HepG2 (cell line): ENCODE measurements at regions not wholly inside any gene's neighbourhood (a gene's known extent, or its start where the extent isn't known, plus 50 kb on each side); places are given as distances from the start of the nearest gene placed in this dataset.

Source experiments
- ATAC-seq: fragments of 200-7000 bp; cut with Tn5 transposase; 3 replicates; pipeline ENCODE4 v1.9.1; 2020; ENCODE audit warnings: mild to moderate bottlenecking, moderate library complexity
- BruUV-seq: library from RNA; stranded (reverse); fragments of 400-500 nt; replicated peaks from 2 replicates; lab custom pipeline; 2021; lab: Mats Ljungman, UMichigan
- CTCF ChIA-PET: fragments of 300-600 bp; formaldehyde crosslinking; extraction: SDS; loops from one replicate; lab custom pipeline; 2021; ENCODE audit warnings: low total read pairs, inconsistent platforms, low intra/inter-chr PET ratio; lab: Yijun Ruan, JAX
- POLR2A ChIA-PET: fragments of 350-600 bp; sonication (Branson Sonifier 250); formaldehyde crosslinking; loops from one replicate; lab custom pipeline; 2020; ENCODE audit warnings: antibody characterized with exemption, inconsistent platforms; lab: Yijun Ruan, JAX
- DNase-seq: peaks from one replicate; pipeline ENCODE4 v3.0.0-alpha.2; 2015; ENCODE audit warnings: low spot score
- FAIRE-seq: peaks from 3 replicates; lab custom pipeline; 2011; peaks lifted over from hg19 to GRCh38; lab: Jason Lieb, UNC
- H2AFZ ChIP-seq: one replicate; pipeline ENCODE4 v1.6.1; 2011; ENCODE audit warnings: low read length, inconsistent platforms
- H3K27ac ChIP-seq: fragments of 300-600 bp; 3 replicates; pipeline ENCODE4 v1.8.0; 2011; ENCODE audit warnings: mixed run types, mild to moderate bottlenecking, mixed read lengths, low read length, inconsistent platforms; ENCODE audit not compliant: insufficient read depth; ENCODE audit errors: extremely low read length
- H3K27me3 ChIP-seq, 2 experiments: fragments of 200-600 bp in 1 of 2; 2 replicates in 1 of 2; 3 replicates in 1 of 2; pipeline versions ENCODE4 v1.6.0 to v1.8.0; 2011; ENCODE audit warnings: low read length in 2 of 2, mild to moderate bottlenecking in 2 of 2, moderate library complexity in 2 of 2, inconsistent platforms in 1 of 2; ENCODE audit not compliant: insufficient read depth in 2 of 2, control insufficient read depth in 1 of 2
- H3K36me3 ChIP-seq, 2 experiments: fragments of 200-600 bp in 1 of 2; replicated peaks in 1 of 2; 2 replicates in 1 of 2; 3 replicates in 1 of 2; pipeline versions ENCODE4 v1.5.1 to v1.8.0; 2011; ENCODE audit warnings: low read length in 2 of 2, inconsistent platforms in 1 of 2; ENCODE audit not compliant: insufficient read depth in 2 of 2, control insufficient read depth in 1 of 2
- H3K4me1 ChIP-seq: 2 replicates; pipeline ENCODE4 v1.5.1; 2012; ENCODE audit warnings: low read length, inconsistent platforms; ENCODE audit not compliant: insufficient read depth
- H3K4me2 ChIP-seq: 2 replicates; pipeline ENCODE4 v1.6.0; 2011; ENCODE audit warnings: low read depth, low read length, inconsistent platforms
- H3K4me3 ChIP-seq, 3 experiments: fragments of 200-600 bp in 1 of 3; sonication (generic), shearing (Covaris generic) in 1 of 3; replicated peaks in 1 of 3; 2 replicates each; pipeline ENCODE4 v1.5.1; 2011 to 2016; ENCODE audit warnings: low read length in 3 of 3, inconsistent platforms in 2 of 3, low read depth in 2 of 3, mild to moderate bottlenecking in 2 of 3, control low read depth in 1 of 3, mixed read lengths in 1 of 3; ENCODE audit not compliant: insufficient read depth in 1 of 3
- H3K79me2 ChIP-seq: one replicate; pipeline ENCODE4 v1.6.1; 2011; ENCODE audit warnings: low read length, inconsistent platforms; ENCODE audit not compliant: insufficient read depth
- H3K9ac ChIP-seq: 2 replicates; pipeline ENCODE4 v1.6.0; 2011; ENCODE audit warnings: mild to moderate bottlenecking, low read depth, low read length, inconsistent platforms; ENCODE audit not compliant: insufficient read depth
- H3K9me3 ChIP-seq: 2 replicates; pipeline ENCODE4 v1.5.1; 2012; ENCODE audit warnings: mild to moderate bottlenecking, low read length
- H4K20me1 ChIP-seq: 2 replicates; pipeline ENCODE4 v1.6.0; 2011; ENCODE audit warnings: inconsistent platforms, mild to moderate bottlenecking, low read length, moderate library complexity; ENCODE audit not compliant: insufficient read depth
- NR1H2 ChIP-seq: sonication (generic); formaldehyde crosslinking; IDR thresholded peaks from 2 replicates; pipeline ENCODE4 v1.8.1; 2022; ENCODE audit warnings: low read depth, missing genetic modification reagents, borderline replicate concordance
- SOX6 ChIP-seq, 2 experiments: fragments of 450-650 bp in 1 of 2; sonication (generic) in 1 of 2; formaldehyde crosslinking in 1 of 2; IDR thresholded peaks; 2 replicates each; pipeline versions ENCODE4 v1.4.0 to v1.6.1; 2017 to 2020; ENCODE audit warnings: antibody characterized with exemption in 1 of 2, mild to moderate bottlenecking in 1 of 2, missing genetic modification reagents in 1 of 2
- XRCC5 ChIP-seq: fragments of 200-400 bp; formaldehyde crosslinking; optimal IDR thresholded peaks from 2 replicates; pipeline ENCODE3; 2017; ENCODE audit warnings: mild to moderate bottlenecking, low read length
- ZNF720 ChIP-seq: sonication (generic); formaldehyde crosslinking; IDR thresholded peaks from 2 replicates; pipeline ENCODE4 v1.4.0; 2020; ENCODE audit warnings: missing genetic modification reagents
- ZNF761 ChIP-seq: sonication (generic); formaldehyde crosslinking; conservative IDR thresholded peaks from 2 replicates; pipeline ENCODE4 v1.4.0; 2020; ENCODE audit warnings: mild to moderate bottlenecking, missing genetic modification reagents
- WGBS: methylation state at CpG from one replicate; pipeline ENCODE4 v1.1.6; 2017; ENCODE audit warnings: low lambda C conversion rate; 5-methylcytosine and 5-hydroxymethylcytosine counted together
- in situ Hi-C: cut with HindIII; loops from 2 replicates; pipeline ENCODE4 v1.10.0; 2017; ENCODE audit warnings: low pct_unique_long_range_greater_than_20kb; ENCODE audit not compliant: extremely low pct_ligation_motif_present
- intact Hi-C: fragments of 100-400 bp; cut with micrococcal nuclease; formaldehyde crosslinking; loops from one replicate; pipeline ENCODE4 v1.10.0; 2022; ENCODE audit not compliant: unreplicated experiment
- TF ChIP-seq, protein P1 (sequence below): IDR thresholded peaks from 2 replicates; pipeline ENCODE4 v1.6.1; 2012; ENCODE audit warnings: low read depth, low read length, improper control_type of control experiment
- TF ChIP-seq, protein P2 (sequence below): sonication (generic); formaldehyde crosslinking; conservative IDR thresholded peaks from 2 replicates; pipeline ENCODE4 v1.8.0; 2022; ENCODE audit warnings: mild to moderate bottlenecking, moderate library complexity, missing genetic modification reagents
- TF ChIP-seq, protein P3 (sequence below): sonication (generic); formaldehyde crosslinking; conservative IDR thresholded peaks from 2 replicates; pipeline ENCODE4 v1.5.0; 2020; ENCODE audit warnings: missing genetic modification reagents
- TF ChIP-seq, protein P4 (sequence below): IDR thresholded peaks from 2 replicates; pipeline ENCODE4 v1.4.0; 2020; ENCODE audit warnings: mild to moderate bottlenecking, missing genetic modification reagents
- TF ChIP-seq, protein P5 (sequence below): sonication (generic); formaldehyde crosslinking; IDR thresholded peaks from 2 replicates; pipeline ENCODE4 v1.8.0; 2022; ENCODE audit warnings: missing genetic modification reagents, mild to moderate bottlenecking, moderate library complexity, borderline replicate concordance
- TF ChIP-seq, protein P6 (sequence below): sonication (generic); formaldehyde crosslinking; IDR thresholded peaks from 2 replicates; pipeline ENCODE4 v1.4.0; 2020; ENCODE audit warnings: mild to moderate bottlenecking, missing genetic modification reagents

DNA sequence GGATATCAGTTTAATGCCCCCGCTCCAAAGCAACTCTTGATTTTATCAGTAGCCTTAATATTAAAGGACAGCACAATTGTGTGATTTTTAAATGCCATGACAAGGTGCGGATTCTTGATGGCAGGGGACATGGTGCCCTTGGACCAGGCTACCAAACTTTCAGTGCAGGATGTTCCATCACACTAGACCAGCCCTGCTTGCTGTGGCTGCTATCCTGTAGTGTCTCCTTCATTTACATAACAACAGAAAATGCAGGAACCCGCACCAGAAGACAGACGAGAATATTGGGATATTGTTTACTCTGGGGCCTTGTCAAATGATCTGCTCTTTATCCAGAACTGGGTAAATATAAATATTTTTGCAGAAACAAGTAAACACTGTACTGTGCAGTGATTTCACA is 229.3 kb upstream of the PKN2 start:
- 7% methylated on average over 4 of the region's 4 CpGs for WGBS
- FAIRE-seq (no peak), DNase-seq (no peak), ATAC-seq (no peak)
- H3K27ac ChIP-seq: no peak overlapping the region
- H3K27me3 ChIP-seq: no peaks in the 10 kb centered on the region
- ChIA-PET POLR2A (no interaction called here), CTCF (no interaction called here)
- H3K36me3 ChIP-seq: no peaks in the 10 kb centered on the region
- no peak overlapping the region for H3K4me3 ChIP-seq
- no peaks in the 10 kb centered on the region for H4K20me1 ChIP-seq
- BruUV-seq: no TSS peak
- no peaks in the 10 kb centered on the region for H3K79me2 ChIP-seq
- in situ Hi-C loops: no loop called here
- intact Hi-C loops: no loop called here
- no peaks in the 10 kb centered on the region for H3K4me1 ChIP-seq
- no peak overlapping the region for H3K4me2 ChIP-seq
- no peak overlapping the region for H2AFZ ChIP-seq
- no peaks in the 10 kb centered on the region for H3K9me3 ChIP-seq
- H3K9ac ChIP-seq: no peak overlapping the region
- TF ChIP-seq SOX6 (IDR thresholded peaks at IDR 0.05) (no peak), SOX6 (CRISPR knock-in tag; IDR thresholded peaks at IDR 0.05) (no peak), ZNF761 (CRISPR knock-in tag) (no peak), NR1H2 (no peak), XRCC5 (no peak), ZNF720 (CRISPR knock-in tag) (no peak)
- TF ChIP-seq, protein P1, sequence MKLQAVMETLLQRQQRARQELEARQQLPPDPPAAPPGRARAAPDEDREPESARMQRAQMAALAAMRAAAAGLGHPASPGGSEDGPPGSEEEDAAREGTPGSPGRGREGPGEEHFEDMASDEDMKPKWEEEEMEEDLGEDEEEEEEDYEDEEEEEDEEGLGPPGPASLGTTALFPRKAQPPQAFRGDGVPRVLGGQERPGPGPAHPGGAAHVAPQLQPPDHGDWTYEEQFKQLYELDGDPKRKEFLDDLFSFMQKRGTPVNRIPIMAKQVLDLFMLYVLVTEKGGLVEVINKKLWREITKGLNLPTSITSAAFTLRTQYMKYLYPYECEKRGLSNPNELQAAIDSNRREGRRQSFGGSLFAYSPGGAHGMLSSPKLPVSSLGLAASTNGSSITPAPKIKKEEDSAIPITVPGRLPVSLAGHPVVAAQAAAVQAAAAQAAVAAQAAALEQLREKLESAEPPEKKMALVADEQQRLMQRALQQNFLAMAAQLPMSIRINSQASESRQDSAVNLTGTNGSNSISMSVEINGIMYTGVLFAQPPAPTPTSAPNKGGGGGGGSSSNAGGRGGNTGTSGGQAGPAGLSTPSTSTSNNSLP: no peak
- TF ChIP-seq, protein P2, sequence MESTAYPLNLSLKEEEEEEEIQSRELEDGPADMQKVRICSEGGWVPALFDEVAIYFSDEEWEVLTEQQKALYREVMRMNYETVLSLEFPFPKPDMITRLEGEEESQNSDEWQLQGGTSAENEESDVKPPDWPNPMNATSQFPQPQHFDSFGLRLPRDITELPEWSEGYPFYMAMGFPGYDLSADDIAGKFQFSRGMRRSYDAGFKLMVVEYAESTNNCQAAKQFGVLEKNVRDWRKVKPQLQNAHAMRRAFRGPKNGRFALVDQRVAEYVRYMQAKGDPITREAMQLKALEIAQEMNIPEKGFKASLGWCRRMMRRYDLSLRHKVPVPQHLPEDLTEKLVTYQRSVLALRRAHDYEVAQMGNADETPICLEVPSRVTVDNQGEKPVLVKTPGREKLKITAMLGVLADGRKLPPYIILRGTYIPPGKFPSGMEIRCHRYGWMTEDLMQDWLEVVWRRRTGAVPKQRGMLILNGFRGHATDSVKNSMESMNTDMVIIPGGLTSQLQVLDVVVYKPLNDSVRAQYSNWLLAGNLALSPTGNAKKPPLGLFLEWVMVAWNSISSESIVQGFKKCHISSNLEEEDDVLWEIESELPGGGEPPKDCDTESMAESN: no peak
- TF ChIP-seq, protein P3, sequence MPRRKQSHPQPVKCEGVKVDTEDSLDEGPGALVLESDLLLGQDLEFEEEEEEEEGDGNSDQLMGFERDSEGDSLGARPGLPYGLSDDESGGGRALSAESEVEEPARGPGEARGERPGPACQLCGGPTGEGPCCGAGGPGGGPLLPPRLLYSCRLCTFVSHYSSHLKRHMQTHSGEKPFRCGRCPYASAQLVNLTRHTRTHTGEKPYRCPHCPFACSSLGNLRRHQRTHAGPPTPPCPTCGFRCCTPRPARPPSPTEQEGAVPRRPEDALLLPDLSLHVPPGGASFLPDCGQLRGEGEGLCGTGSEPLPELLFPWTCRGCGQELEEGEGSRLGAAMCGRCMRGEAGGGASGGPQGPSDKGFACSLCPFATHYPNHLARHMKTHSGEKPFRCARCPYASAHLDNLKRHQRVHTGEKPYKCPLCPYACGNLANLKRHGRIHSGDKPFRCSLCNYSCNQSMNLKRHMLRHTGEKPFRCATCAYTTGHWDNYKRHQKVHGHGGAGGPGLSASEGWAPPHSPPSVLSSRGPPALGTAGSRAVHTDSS (CRISPR knock-in tag): no peak
- TF ChIP-seq, protein P4, sequence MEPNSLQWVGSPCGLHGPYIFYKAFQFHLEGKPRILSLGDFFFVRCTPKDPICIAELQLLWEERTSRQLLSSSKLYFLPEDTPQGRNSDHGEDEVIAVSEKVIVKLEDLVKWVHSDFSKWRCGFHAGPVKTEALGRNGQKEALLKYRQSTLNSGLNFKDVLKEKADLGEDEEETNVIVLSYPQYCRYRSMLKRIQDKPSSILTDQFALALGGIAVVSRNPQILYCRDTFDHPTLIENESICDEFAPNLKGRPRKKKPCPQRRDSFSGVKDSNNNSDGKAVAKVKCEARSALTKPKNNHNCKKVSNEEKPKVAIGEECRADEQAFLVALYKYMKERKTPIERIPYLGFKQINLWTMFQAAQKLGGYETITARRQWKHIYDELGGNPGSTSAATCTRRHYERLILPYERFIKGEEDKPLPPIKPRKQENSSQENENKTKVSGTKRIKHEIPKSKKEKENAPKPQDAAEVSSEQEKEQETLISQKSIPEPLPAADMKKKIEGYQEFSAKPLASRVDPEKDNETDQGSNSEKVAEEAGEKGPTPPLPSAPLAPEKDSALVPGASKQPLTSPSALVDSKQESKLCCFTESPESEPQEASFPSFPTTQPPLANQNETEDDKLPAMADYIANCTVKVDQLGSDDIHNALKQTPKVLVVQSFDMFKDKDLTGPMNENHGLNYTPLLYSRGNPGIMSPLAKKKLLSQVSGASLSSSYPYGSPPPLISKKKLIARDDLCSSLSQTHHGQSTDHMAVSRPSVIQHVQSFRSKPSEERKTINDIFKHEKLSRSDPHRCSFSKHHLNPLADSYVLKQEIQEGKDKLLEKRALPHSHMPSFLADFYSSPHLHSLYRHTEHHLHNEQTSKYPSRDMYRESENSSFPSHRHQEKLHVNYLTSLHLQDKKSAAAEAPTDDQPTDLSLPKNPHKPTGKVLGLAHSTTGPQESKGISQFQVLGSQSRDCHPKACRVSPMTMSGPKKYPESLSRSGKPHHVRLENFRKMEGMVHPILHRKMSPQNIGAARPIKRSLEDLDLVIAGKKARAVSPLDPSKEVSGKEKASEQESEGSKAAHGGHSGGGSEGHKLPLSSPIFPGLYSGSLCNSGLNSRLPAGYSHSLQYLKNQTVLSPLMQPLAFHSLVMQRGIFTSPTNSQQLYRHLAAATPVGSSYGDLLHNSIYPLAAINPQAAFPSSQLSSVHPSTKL (CRISPR knock-in tag): no peak
- TF ChIP-seq, protein P5, sequence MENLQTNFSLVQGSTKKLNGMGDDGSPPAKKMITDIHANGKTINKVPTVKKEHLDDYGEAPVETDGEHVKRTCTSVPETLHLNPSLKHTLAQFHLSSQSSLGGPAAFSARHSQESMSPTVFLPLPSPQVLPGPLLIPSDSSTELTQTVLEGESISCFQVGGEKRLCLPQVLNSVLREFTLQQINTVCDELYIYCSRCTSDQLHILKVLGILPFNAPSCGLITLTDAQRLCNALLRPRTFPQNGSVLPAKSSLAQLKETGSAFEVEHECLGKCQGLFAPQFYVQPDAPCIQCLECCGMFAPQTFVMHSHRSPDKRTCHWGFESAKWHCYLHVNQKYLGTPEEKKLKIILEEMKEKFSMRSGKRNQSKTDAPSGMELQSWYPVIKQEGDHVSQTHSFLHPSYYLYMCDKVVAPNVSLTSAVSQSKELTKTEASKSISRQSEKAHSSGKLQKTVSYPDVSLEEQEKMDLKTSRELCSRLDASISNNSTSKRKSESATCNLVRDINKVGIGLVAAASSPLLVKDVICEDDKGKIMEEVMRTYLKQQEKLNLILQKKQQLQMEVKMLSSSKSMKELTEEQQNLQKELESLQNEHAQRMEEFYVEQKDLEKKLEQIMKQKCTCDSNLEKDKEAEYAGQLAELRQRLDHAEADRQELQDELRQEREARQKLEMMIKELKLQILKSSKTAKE (CRISPR knock-in tag): no peak
- TF ChIP-seq, protein P6, sequence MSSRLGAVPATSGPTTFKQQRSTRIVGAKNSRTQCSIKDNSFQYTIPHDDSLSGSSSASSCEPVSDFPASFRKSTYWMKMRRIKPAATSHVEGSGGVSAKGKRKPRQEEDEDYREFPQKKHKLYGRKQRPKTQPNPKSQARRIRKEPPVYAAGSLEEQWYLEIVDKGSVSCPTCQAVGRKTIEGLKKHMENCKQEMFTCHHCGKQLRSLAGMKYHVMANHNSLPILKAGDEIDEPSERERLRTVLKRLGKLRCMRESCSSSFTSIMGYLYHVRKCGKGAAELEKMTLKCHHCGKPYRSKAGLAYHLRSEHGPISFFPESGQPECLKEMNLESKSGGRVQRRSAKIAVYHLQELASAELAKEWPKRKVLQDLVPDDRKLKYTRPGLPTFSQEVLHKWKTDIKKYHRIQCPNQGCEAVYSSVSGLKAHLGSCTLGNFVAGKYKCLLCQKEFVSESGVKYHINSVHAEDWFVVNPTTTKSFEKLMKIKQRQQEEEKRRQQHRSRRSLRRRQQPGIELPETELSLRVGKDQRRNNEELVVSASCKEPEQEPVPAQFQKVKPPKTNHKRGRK (CRISPR knock-in tag): no peak
